Activated naive CD8-positive, alpha-beta T cell treated with anti-CD3 and anti-CD28 coated beads for 36 hours (primary cell): ENCODE measurements at regions not wholly inside any gene's neighbourhood (a gene's known extent, or its start where the extent isn't known, plus 50 kb on each side); places are given as distances from the start of the nearest gene placed in this dataset.

Experiments
- DNase-seq: peaks from one replicate; pipeline ENCODE4 v3.0.0; 2021
- H3K27ac Mint-ChIP-seq: one replicate; pipeline ENCODE4 v1.8.0; 2022; ENCODE audit warnings: mild to moderate bottlenecking, moderate library complexity, mixed read lengths
- H3K27me3 Mint-ChIP-seq: one replicate; pipeline ENCODE4 v1.8.0; 2022; ENCODE audit warnings: mild to moderate bottlenecking, mixed read lengths
- H3K36me3 Mint-ChIP-seq: one replicate; pipeline ENCODE4 v1.8.0; 2021; ENCODE audit warnings: mild to moderate bottlenecking, mixed read lengths
- H3K4me1 Mint-ChIP-seq: one replicate; pipeline ENCODE4 v1.8.0; 2021; ENCODE audit warnings: mixed read lengths
- H3K4me3 Mint-ChIP-seq: one replicate; pipeline ENCODE4 v1.8.0; 2022; ENCODE audit warnings: mild to moderate bottlenecking, moderate library complexity, mixed read lengths
- H3K9me3 Mint-ChIP-seq: one replicate; pipeline ENCODE4 v1.8.0; 2022; ENCODE audit warnings: mixed read lengths

GRCh38 chr5:125198270-125198974 lies 452.0 kb upstream of the ZNF608 start:
- Mint-ChIP-seq H3K9me3 (no peaks in the 10 kb centered on the region), H3K4me1 (no peaks in the 10 kb centered on the region), H3K27ac (no peak overlapping the region), H3K27me3 (peaks cover 4% of the 10 kb centered on the region), H3K36me3 (no peaks in the 10 kb centered on the region), H3K4me3 (no peak overlapping the region)
- DNase-seq: no peak

- Mint-ChIP-seq H3K27me3 (peaks cover 4% of the 10 kb centered on the region), H3K4me3 (no peak overlapping the region), H3K4me1 (no peaks in the 10 kb centered on the region), H3K36me3 (no peaks in the 10 kb centered on the region), H3K9me3 (no peaks in the 10 kb centered on the region), H3K27ac (no peak overlapping the region)
- no peak for DNase-seq
Observed at GRCh38 chr5:125199373-125199772, 452.9 kb upstream of the ZNF608 start.

- Mint-ChIP-seq H3K36me3 (no peaks in the 10 kb centered on the region), H3K4me3 (no peak overlapping the region)
Observed at GRCh38 chr5:125199968-125200865, 453.8 kb upstream of the ZNF608 start.

DNA sequence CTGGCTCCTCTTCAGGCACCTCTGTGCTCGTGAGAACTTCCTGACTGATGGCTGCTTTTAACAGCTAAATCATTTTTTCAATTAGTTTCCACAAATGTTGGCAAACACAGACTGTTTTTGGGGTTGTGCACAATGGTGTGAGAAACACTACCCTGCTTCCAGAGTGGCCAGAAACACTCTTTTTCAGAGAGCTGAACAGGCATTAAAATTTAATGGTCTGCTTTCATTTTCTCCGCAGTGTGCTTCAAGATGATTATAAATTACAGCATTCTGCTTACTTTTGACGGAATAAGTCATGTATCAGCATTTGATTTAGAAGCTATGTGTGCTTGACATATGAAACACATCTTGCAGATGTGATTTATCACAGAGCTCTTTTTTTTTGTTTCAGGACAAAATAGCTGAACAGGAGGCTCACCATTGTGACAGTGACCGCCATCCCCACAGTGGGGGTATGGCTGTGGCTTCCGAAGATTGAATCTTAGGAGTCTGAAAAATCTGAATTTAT lies 454.5 kb upstream of the ZNF608 start:
- no peaks in the 10 kb centered on the region for H3K36me3 Mint-ChIP-seq

More at GRCh38 chr5:125199968-125200865, 453.8 kb upstream of the ZNF608 start:
- no peak for DNase-seq
- H3K9me3 Mint-ChIP-seq: no peaks in the 10 kb centered on the region
- no peak overlapping the region for H3K27ac Mint-ChIP-seq
- H3K4me1 Mint-ChIP-seq: no peaks in the 10 kb centered on the region
- peaks cover 4% of the 10 kb centered on the region for H3K27me3 Mint-ChIP-seq

GRCh38 chr5:125201446-125202052 lies 455.1 kb upstream of the ZNF608 start:
- no peaks in the 10 kb centered on the region for H3K9me3 Mint-ChIP-seq
- peaks cover 7% of the 10 kb centered on the region for H3K4me1 Mint-ChIP-seq
- H3K27me3 Mint-ChIP-seq: peaks cover 10% of the 10 kb centered on the region
- no peaks in the 10 kb centered on the region for H3K36me3 Mint-ChIP-seq
- no peak overlapping the region for H3K4me3 Mint-ChIP-seq
- no peak for DNase-seq
- H3K27ac Mint-ChIP-seq: no peak overlapping the region

More for the DNA sequence above, 454.5 kb upstream of the ZNF608 start:
- Mint-ChIP-seq H3K9me3 (no peaks in the 10 kb centered on the region), H3K4me3 (no peak overlapping the region), H3K27me3 (peaks cover 7% of the 10 kb centered on the region), H3K4me1 (peaks cover 6% of the 10 kb centered on the region), H3K27ac (no peak overlapping the region)
- no peak for DNase-seq

DNA sequence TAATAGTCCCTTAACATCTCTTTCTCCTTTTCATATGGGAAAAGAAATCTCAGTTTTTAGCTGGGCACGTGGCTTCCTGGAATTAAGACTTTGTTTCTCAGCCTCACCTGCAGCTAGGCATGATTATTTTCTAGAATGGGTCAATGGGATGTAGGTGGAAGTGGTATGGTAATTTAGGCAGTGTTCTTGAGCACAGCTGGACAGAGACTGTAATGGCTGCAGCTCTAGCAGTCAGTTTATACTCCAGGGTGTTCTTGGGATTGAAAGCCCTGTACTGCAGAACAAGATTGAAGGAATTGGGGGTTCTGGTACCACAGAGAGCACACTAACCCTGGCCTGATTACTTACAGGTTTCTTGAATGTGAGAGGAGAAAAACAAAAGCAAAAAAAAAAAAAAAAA lies 455.9 kb upstream of the ZNF608 start:
- Mint-ChIP-seq H3K27ac (no peak overlapping the region), H3K9me3 (no peaks in the 10 kb centered on the region), H3K4me3 (no peak overlapping the region), H3K36me3 (no peaks in the 10 kb centered on the region), H3K27me3 (peaks cover 10% of the 10 kb centered on the region), H3K4me1 (peaks cover 7% of the 10 kb centered on the region)
- no peak for DNase-seq

- H3K36me3 Mint-ChIP-seq: no peaks in the 10 kb centered on the region
- no peaks in the 10 kb centered on the region for H3K9me3 Mint-ChIP-seq
- no peak overlapping the region for H3K27ac Mint-ChIP-seq
- H3K4me3 Mint-ChIP-seq: no peak overlapping the region
- peaks cover 7% of the 10 kb centered on the region for H3K4me1 Mint-ChIP-seq
- DNase-seq: no peak
- peaks cover 10% of the 10 kb centered on the region for H3K27me3 Mint-ChIP-seq
Observed at GRCh38 chr5:125202871-125203438, 456.5 kb upstream of the ZNF608 start.

DNA sequence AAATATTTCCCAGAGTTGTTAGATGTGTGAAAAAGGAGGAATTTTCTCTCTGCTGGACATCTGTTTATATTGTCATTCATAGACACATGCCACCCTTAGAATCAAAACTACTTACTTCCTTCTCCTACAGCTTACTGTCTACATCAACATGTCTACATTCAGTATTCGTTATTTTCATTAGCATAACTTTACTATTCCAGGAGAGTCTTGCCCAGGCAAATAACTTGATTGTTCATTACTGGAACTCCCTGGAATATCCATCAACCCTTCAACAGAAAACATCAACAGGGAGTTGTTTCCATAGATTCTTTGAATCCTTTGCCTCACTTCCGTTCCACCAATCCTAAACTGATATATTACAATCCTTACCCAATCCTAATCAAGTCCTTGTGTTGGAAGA lies 457.5 kb upstream of the ZNF608 start:
- no peak overlapping the region for H3K27ac Mint-ChIP-seq
- peaks cover 10% of the 10 kb centered on the region for H3K27me3 Mint-ChIP-seq
- H3K4me1 Mint-ChIP-seq: peaks cover 7% of the 10 kb centered on the region
- no peak for DNase-seq
- no peaks in the 10 kb centered on the region for H3K36me3 Mint-ChIP-seq
- H3K9me3 Mint-ChIP-seq: no peaks in the 10 kb centered on the region
- no peak overlapping the region for H3K4me3 Mint-ChIP-seq

GRCh38 chr5:125205601-125206225 lies 459.3 kb upstream of the ZNF608 start:
- Mint-ChIP-seq H3K9me3 (no peaks in the 10 kb centered on the region), H3K27ac (no peak overlapping the region), H3K4me1 (peaks cover 7% of the 10 kb centered on the region), H3K36me3 (no peaks in the 10 kb centered on the region), H3K4me3 (no peak overlapping the region), H3K27me3 (peaks cover 10% of the 10 kb centered on the region)
- no peak for DNase-seq

- Mint-ChIP-seq H3K4me1 (peaks cover 7% of the 10 kb centered on the region), H3K27me3 (peaks cover 5% of the 10 kb centered on the region), H3K27ac (no peak overlapping the region), H3K9me3 (no peaks in the 10 kb centered on the region), H3K36me3 (no peaks in the 10 kb centered on the region), H3K4me3 (no peak overlapping the region)
- DNase-seq: no peak
Observed at GRCh38 chr5:125207856-125208255, 461.4 kb upstream of the ZNF608 start.

DNA sequence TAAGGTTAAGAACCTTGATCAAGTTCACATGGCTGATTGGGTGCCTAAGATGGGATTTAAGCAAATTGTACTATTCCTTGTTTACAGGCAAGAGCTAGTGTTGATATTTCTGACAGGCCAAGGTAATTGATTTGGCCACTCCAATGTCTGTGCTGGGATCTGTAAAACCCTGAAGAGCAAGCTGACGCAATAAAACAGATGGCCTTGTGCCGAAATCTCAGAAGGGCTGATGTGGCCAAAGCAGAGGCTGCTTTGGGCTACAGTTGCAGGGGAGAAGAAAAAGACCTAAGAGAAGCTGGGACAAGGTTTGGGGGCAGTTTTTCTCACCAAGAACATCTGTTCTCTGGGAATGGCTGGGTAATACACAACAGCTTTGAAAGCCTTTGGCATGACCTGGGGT lies 463.2 kb upstream of the ZNF608 start:
- no peak overlapping the region for H3K4me3 Mint-ChIP-seq
- peaks cover 5% of the 10 kb centered on the region for H3K27me3 Mint-ChIP-seq
- DNase-seq: no peak
- no peaks in the 10 kb centered on the region for H3K36me3 Mint-ChIP-seq
- no peaks in the 10 kb centered on the region for H3K9me3 Mint-ChIP-seq
- peaks cover 7% of the 10 kb centered on the region for H3K4me1 Mint-ChIP-seq
- no peak overlapping the region for H3K27ac Mint-ChIP-seq

GRCh38 chr5:125210242-125210947 lies 464.0 kb upstream of the ZNF608 start:
- DNase-seq: no peak
- no peak overlapping the region for H3K27ac Mint-ChIP-seq
- peaks cover 5% of the 10 kb centered on the region for H3K27me3 Mint-ChIP-seq
- no peaks in the 10 kb centered on the region for H3K36me3 Mint-ChIP-seq
- H3K4me1 Mint-ChIP-seq: peaks cover 6% of the 10 kb centered on the region
- H3K4me3 Mint-ChIP-seq: no peak overlapping the region
- no peaks in the 10 kb centered on the region for H3K9me3 Mint-ChIP-seq

DNA sequence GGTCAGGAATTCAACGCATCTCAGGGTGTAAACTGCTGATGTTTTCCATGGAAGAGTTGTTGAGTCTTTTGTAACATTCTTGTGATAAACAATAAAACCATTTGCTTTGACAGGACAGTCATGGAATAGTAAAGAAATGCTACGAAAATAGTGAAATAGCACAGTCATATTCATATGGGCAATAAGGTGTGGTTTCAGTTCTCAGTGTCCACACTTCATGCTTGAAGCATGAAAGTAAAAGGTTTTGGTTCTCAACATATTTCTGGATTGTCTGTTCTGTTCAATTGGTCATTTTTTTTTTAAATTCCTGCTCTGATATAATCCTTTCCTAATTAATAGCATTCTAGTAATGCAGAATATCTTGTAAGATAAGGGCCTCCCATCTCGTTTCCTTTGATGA lies 467.6 kb upstream of the ZNF608 start:
- DNase-seq: no peak
- Mint-ChIP-seq H3K36me3 (no peaks in the 10 kb centered on the region), H3K4me1 (no peaks in the 10 kb centered on the region), H3K9me3 (peaks cover 6% of the 10 kb centered on the region), H3K27ac (no peak overlapping the region), H3K27me3 (no peaks in the 10 kb centered on the region), H3K4me3 (no peak overlapping the region)

DNA sequence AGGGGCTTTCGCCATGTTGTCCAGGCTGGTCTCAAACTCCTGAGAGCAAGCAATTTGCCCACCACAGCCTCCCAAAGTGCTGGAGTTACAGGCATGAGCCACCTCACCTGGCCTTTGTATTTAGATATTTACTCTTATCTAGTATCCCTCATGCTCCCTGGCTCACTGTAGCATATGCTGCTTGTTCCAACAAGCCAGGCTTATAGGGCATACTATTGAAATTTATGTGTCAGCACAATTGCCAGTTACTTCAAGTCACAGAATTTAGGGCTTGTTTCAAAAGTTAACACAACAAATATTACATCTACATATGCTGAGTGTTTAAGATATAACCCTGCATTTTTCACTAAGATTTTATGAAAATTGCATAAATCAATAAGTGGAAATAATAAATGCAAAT lies 469.2 kb upstream of the ZNF608 start:
- H3K4me3 Mint-ChIP-seq: no peak overlapping the region
- peaks cover 7% of the 10 kb centered on the region for H3K9me3 Mint-ChIP-seq
- no peaks in the 10 kb centered on the region for H3K4me1 Mint-ChIP-seq
- no peaks in the 10 kb centered on the region for H3K27me3 Mint-ChIP-seq
- DNase-seq: no peak
- no peaks in the 10 kb centered on the region for H3K36me3 Mint-ChIP-seq
- H3K27ac Mint-ChIP-seq: no peak overlapping the region
